8988T (cell line): ENCODE measurements at regions not wholly inside any gene's neighbourhood (a gene's known extent, or its start where the extent isn't known, plus 50 kb on each side); places are given as distances from the start of the nearest gene placed in this dataset.

Experiments used
- DNase-seq: peaks from one replicate; pipeline ENCODE4 v3.0.0; 2011

DNA sequence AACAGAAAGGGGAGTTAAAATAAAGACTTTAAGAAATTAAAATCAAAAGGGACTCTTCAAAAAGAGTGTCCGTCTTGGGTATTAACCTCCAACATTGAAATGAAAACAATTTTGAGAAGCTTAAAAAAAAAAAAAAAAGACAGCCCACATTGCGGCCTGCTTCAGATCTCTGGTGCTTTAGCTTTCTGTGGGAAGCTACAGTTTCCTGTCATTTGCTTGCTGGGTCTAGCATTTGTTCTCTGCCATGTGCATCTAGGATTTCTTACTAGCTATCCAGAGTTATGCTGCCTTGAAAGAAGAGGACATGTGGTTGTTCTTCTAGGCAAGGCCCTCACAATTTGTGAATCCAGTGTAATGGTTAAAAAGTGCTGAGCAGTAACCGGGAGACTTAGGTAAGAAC, 375.3 kb downstream of the SLC4A3 start:
- no peak for DNase-seq

DNA sequence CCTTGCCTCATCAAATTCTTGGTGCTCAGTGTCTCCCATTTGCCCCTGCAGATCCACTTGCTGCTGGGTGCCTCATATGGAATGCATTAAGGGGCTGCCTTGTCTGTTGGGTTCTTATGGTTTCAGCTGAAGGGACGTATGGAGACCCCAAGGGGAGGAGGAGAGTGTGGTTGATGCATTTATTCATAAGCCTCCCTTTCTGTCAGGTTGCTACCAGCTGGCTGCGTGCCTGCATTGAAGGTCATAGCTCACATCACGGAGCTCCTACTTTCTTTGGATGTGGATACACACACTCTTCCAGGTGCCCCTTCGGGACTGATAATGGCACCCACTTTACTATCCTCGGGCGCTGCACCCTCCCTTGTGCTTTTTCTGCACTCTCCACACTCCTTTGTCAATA, 377.9 kb downstream of the SLC4A3 start:
- DNase-seq, result no peak

DNA sequence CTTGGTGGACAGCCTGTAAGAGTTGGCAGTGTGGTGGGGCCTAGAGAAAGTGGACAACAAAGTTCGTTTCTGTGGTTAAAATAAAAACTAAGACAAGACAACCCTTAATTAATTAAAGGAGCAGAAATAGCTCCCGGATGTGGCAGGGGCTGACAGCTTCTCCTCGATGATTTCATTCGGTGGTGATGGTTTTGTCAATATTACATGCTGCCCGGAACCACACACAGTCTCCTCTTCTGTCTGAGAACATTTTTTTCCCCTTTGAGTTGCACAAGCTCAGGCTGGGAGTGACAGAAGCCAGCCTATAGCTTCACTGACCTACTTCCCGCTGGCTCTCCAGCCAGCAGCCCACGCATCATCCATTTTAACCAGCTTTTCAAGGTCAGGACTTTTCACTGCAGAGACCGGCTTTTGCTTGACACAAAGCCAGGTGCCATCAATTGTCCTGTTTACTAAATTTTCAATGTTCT, 378.8 kb downstream of the SLC4A3 start:
- no peak for DNase-seq

DNA sequence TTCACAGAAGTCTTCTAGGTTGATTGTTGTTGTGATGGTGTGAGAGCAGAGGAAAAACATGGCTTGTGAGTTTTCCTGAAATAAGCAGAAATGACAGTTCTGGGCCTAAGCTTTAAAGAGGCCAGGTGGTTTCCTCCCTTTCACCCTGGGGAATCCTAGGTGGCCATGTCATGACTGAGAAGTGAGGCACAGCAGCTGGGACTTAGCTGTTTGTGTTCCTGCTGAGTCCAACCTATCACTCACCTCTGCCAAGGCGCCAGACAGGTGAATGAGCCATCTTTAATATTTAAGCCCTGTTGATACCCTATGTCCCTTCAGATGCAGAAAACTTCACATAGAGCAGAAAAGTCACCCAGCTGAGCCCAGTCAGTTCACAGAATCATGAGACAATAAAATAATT, 384.4 kb downstream of the SLC4A3 start:
- no peak for DNase-seq

DNA sequence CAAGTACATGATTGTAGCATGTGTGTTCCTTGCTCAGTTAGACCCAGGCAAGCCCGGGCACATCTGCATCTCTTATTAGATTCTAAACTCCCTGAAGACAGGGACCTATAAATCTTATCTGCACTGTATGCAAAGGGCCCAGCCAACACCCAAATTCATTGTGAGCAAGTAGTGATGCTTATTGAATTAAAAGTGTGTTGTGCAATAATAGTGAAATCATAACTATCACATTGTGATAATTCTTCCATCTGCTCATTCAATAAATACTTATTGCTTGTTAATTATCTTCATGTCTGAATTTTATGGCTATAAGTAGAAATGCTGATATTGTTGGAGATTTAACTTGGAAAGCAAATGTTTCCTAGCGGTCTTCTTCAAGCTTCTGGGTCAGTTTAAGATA, 387.5 kb downstream of the SLC4A3 start:
- no peak for DNase-seq

DNA sequence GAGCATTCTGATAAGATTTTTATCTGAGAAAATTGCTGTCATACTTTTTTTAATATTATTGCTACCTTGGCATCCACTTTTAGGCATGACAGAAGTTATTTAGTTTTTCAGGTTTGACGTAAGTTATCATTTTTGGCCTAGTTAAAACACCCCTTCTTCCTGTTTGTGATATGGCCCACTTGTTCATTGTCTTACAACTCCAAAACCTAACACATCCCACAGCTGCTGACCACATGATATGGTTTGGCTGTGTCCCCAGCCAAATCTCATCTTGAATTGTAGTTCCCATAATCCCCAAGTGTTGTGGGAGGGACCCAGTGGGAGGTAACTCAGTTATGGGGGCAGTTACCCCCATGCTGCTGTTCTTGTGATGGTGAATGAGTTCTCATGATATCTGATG, 388.1 kb downstream of the SLC4A3 start:
- DNase-seq, result no peak

DNA sequence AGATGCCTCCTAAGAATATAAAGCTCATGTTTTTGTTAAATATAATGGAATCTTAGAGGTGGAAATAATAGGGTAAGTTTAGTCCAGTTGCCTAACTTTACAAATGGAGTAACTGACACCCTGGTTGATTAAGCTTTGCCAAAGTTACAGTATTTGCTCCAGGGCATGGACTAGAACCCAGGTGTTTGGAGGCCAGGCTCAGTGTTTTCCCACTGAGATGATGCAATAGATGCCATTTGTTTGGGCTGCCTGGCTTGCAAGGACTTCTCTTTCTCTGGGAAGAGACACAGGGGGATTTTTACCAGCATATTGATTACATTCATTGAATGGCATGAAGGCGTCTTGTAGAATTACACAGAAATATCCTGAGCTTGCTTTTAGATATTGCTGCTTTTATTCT, 397.8 kb downstream of the SLC4A3 start:
- no peak for DNase-seq

DNA sequence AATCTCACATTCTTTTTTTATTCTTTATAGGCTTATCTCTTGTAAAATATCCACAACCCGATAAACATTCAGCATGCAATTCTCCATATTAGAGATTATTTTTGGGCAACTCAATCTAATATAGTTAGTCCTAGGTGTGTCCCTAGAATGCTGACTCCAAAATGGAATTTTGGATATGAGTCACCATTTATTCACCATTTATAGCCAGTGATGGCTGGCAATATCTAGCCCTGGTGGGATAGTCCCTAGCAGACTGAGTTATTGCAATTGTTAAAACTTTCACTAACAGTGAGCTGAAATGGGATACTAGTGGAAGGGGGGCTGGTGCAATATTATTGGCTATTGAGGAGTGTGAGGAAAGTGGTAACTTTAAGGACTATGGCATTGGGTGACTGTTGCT, 401.6 kb downstream of the SLC4A3 start:
- no peak for DNase-seq

DNA sequence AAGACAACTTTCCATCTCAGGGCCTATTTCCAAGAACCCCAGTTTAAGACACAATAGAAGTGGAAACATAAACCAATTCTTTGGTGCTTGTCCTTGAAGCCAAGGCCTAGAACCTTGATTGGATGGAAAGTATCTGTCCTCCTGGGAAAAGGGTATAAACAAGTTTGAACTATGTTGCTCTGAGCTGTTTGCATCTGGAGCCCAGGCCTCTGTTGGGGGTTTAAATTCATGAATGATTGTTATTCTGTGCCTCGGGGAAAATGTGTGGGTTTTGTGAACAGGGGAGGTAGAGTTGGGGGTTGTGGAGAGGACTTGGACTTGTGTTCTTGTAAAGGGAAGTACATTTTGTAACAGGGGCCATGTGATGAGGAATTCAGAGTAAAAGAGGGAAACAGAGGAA, 406.1 kb downstream of the SLC4A3 start:
- no peak for DNase-seq

DNA sequence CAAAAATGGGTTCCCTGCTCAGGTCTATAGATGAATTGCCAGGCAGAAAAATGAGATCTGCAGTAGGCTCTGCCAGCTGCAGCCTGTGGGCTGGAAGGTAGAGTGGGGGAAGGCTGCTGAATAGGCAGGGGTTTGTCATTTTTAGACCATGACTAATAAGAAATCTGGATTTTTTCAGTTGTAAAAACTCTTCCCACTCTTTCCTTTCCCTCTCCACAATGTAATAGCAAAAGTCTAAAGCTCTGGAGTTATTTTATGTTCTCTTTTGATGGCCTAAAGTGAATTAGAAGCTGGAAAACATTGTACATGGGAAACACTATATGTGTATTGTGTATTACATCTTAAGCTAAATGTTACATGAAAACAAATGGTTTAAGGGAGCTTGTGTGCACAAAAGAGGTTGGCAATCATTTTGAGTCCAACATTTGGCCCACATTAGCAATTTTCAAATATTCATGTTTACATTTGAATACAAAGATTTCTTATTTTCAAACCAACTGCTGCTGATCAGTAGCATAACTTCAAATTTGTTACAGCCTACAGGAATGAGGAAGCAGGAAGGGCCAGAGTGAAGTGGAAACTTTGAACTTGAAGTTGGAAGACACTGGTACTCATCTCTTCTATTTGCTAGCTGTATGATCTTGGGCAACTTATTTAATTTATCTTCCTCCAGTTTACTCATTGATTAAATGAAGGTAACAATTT, 407.1 kb downstream of the SLC4A3 start:
- no peak for DNase-seq

DNA sequence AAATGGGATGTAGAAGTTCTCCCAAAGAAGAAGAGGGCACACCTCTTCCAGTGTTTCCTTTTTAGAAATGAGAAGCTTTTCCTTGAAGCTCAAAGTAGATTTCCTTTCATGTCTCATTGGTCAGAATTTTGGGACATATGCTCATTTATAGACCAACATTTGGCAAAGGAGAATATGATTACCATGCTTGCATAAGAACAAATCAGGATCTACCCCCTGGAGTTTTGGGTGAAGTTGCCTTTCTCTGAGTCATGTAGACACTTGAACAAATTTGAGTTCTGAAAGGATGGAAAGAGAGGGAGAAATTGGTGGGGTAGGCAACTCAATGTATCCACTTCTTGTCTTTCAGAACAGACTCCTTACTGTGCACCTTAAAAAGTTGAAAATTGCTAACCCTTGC, 409.0 kb downstream of the SLC4A3 start:
- DNase-seq, result no peak

DNA sequence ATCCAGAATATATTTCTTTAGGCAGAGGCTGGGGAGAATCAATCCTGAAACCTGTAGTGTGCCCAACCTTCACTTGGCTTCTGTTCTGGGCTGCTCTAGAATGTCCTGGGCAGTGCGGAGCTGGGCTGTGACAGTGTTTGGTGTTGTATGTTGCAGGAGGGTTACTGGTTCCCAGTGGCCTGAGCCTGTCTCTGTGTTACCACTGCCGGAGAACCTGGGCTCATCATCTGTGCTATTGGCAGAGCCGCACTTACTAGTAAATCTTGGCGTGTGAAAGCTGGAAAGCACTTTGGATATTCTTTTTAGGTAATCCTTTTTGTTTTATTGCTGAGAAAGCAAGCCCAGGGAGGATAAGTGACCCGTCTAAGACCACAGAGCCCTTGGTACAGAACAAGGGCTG, 412.9 kb downstream of the SLC4A3 start:
- no peak for DNase-seq

DNA sequence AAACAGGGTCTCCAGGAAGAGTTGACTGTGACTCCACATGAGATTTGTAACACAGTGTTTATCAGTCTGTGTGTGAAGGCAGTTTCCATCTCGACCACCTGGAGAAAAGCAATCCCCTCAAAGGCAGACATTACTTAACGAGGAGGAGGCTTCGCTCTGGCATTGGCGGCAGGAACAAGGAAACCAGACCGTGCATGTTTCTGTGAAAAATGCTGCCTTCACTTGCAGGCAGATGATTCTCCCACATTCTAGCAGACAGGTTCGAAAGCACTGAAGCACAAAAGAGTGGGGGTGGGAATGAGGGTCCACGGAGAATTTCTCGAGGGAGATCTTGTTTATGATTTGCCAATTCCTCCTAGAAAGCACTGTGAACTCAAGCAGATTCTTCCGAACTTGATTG, 414.0 kb downstream of the SLC4A3 start:
- no peak for DNase-seq

DNA sequence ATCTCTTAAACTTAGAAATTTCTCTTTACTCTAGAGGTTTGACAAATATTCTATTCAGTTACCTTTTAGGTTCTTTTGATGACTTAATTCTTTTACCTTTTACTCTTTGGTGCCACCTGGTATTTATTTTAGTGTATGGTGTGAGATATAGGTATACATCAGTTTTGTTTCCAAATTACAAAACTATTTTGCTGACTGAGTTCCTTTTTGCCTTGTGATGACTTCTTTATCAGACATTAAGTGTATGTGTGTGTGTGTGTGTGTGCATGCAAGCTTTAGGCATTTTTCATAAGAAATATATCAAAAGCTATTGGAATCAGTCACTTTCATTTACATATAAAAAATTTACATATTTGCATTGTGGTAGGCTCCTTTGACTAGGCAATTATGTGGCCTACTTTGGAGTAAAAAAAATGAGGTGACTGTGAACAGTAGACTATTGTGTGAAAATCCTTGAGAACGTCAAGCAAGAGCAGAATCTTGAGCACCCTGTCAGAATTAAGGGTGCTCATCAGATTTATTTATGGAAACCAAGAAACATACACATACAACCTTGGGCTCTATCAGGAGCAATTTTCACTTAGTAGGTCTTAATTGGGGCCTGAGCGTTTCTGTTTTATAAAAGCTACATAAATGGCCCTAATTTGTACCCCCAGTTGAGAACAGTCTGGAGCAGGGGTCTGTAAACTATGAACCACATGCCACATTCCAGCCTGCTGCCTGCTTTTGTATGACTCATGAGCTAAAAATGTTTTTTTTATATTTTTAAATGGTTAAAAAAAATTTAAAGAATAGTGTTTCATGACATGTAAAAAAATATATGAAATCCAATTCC, 415.9 kb downstream of the SLC4A3 start:
- DNase-seq, result no peak

DNA sequence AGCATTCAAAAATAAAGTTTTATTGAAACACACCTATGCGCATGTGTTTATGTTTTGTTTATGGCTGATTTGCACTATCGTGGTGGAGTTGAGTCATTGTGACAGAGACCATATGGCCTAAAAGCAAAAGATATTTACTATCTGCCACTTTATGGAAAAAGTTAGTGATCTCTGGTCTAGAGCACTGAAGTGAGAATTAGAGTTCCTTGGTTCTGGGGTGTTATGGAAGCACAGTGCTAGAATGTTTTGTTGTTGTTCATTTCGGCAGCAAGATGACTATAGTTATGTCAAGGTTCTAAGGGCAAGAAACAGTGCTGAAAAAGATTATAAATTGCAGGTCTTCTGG, 416.5 kb downstream of the SLC4A3 start:
- DNase-seq, result no peak

DNA sequence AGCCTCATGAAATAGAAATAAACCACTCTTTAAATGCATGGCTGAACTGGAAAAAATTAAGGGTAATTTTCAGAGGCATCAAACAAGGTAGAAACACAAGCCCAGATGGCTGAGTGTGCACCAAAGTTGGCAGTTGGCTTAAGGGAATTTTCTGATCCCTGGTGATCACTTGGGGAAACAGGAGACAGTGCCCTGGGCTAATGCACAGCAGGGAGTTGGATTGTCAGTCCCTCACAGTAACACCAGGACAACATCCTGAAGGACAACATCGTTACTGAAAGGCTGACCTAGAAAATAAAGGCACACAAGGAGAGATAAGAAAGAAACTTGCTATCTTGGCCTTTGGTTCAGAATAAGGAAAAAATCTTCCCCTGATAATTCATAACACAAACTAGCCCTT, 417.0 kb downstream of the SLC4A3 start:
- DNase-seq, result no peak

DNA sequence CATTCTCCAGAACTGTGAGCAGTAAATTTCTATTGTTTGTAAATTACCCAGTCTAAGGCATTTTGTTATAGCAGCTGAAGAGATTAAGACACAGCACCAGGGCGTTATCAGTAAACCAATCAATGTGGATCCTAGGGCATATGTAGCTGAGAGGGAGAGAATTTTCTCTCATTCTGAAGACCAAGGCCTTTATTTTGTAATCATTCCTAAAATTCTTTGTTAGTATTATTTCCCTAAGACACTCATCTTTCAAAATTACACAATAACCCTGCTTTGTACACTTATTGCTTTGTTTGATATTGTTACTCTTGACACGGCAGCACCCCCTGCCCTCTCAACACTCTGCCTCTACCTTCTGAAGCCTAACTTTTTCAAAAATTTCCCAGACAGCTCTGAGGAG, 419.1 kb downstream of the SLC4A3 start:
- no peak for DNase-seq

DNA sequence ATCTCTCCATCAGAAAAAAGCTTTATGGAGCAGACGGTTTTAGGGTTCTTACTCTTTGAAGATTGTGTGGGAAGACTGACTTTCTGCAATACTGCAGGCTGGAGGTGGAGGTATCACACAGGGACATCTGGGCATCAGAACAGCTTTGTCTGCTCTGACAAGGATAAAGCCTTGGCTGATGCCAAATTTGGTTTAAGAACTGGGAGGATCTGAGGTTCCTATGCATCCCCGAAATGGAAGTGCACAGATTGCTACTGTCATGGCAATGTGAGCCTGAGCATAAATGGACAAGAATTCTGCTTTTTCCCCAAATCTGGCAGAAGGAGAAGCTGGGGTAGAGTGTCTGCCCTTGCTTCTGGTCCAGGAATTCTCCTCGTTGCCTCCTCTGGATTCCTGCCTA, 424.3 kb downstream of the SLC4A3 start:
- no peak for DNase-seq

DNA sequence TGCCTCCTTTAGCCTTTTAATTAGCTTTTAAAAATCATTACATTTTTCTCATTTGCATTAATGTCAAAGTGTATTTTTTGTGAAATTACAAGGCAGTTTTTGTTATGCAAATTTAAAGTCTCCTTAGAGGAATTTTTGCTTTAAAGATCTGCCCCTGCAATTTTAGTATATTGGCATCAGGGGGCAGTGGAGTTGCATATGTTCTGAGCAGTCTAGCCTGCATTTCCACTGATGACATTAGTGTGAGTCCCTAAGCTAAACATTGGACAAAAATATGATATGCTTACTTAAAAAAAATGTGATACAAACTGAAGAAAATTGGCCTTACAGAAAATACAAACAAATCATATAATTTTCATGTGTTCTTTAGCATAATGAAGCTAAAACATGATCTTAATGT, 426.5 kb downstream of the SLC4A3 start:
- DNase-seq, result no peak

DNA sequence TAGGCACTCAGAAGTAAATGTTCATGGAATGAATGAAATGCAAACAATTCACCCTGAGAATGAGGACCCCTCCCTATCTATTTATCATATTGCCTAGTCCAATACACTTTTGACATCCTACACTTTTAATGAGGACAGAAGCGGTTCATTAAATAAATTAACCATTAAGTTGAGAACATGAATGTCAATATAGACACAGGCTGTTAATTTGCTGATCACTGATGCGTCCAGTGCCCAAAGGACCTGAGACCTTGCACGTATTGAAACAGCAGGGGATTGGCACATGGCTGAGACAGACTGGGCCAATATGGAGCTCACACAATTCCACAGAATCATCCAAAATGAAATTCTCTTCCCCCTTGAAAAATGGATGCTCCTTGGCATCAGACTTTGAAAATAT, 430.0 kb downstream of the SLC4A3 start:
- no peak for DNase-seq

DNA sequence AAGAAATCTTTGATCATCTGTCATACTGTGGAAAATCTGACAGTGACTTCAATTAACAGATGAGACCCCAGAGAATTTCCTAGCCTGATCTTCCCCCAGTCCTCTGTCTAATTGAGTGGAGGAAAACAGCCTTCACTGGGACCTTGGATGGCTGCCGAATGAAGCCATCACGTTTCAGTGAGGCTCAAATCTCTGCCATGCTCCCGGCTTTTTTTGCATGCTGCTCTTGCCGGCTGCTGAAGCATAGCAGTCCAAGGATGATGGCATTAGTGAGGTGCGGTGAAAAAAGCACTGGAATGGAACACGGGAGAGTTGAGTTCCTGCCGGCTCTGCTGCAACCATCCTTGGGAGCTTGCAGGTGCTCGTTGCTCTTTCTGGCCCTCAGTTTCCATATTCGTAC, 430.5 kb downstream of the SLC4A3 start:
- DNase-seq, result no peak

DNA sequence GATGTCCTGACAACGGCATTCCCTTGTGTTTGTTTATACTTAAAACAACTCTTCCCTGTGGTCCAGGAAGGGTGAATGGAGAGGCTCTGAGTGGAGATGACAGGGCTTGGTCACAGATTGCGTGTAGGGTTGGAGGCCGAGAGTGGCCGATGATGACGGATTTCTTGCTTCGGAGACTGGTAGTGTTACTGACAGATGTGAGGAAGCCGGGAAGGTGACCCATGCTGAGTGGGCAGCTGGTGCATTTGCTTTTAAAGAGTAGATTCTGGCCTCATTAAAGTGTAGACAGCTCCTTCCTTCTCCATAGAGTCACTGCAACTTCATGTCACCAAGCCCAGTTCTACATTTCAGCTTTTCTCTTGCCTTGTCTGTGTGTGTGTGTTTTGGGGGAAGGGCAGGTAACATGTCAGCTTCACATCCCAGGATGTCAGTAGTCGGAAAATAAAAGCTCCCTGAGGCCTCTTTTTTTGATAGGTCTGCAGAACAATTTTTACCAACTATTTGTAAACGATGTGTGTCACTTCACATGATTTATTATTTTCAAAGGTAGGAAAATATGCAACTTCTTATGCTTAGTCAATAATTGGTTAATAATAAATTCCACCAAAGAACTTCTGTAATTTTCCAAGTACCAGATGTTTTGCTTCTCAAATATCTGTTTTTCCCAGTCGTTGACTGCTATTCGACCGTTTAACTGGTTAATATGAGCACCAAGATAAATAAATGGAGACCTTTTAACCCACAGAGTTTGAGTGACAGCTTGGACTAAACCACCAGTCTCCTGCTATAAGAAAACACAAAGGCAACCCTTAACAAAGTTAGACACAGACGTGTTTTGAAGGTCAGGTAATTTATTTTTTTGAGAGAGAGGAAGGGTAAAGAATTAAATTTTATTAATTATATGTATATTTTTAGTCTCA, 436.9 kb downstream of the SLC4A3 start:
- no peak for DNase-seq

DNA sequence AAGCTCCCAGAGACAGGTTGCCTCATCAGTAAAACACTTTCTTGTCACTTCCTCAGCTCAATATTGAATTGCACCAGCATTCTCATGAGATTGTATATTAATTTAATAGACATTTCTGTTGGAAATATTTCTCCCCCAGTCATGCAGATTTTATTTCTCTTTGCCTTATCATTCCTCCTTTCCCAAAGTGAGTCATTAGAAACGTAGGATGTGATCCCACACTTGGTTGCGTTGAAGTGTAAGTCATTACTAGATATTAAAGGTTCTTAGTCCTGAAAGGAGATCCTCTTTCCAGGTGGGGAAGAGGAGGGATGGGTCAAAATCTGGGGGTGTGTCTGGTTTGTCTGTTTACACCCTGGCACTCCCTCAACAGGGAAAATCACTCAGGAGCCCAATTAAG, 438.2 kb downstream of the SLC4A3 start:
- no peak for DNase-seq

DNA sequence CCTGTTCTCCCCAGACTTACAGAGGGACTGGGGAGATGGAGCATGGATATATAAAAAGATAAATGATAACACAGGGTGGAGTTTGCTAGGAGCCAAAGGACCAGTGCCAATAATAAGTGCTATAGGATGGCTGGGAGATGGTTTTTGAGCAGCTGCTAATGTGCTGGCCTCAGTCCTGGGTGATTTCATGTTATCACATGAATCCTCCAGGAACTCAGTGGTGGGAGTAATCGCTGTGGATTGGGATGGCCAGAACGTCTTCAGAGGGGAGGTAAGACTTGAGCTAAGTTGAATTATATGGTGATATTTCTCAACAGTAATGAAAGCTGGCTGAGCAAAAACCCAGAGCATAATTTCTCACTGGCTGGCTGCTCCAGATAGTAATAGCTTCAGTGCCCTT, 441.4 kb downstream of the SLC4A3 start:
- no peak for DNase-seq
